RWPE1 (cell line): ENCODE measurements at regions not wholly inside any gene's neighbourhood (a gene's known extent, or its start where the extent isn't known, plus 50 kb on each side); places are given as distances from the start of the nearest gene placed in this dataset.

Experiments used
- CTCF ChIA-PET: fragments of 350-600 bp; sonication (Branson Sonifier 250); formaldehyde crosslinking; extraction: SDS; loops from one replicate; lab custom pipeline; 2021; lab: Yijun Ruan, JAX
- POLR2A ChIA-PET: fragments of 400-600 bp; formaldehyde crosslinking; extraction: SDS; loops from one replicate; lab custom pipeline; 2020; ENCODE audit warnings: antibody characterized with exemption; ENCODE audit not compliant: low non-redundant PET; lab: Yijun Ruan, JAX
- DNase-seq: peaks from one replicate; pipeline ENCODE4 v3.0.0; 2012; ENCODE audit warnings: low spot score
- H3K27ac ChIP-seq: fragments of 450-650 bp; 2 replicates; pipeline ENCODE4 v1.5.1; 2017
- TF ChIP-seq, protein P1 (sequence below): fragments of 450-650 bp; conservative IDR thresholded peaks from 2 replicates; pipeline ENCODE4 v1.5.1; 2017; ENCODE audit warnings: low read depth, mild to moderate bottlenecking

- CTCF ChIA-PET = interaction anchor here (1.0 kb wide), 2 partner anchors 8 to 9 kb away, joined by 3 read pairs; no protein-coding TSS in a partner anchor
- DNase-seq = no peak
- no peak overlapping the region for H3K27ac ChIP-seq
- TF ChIP-seq, protein P1, sequence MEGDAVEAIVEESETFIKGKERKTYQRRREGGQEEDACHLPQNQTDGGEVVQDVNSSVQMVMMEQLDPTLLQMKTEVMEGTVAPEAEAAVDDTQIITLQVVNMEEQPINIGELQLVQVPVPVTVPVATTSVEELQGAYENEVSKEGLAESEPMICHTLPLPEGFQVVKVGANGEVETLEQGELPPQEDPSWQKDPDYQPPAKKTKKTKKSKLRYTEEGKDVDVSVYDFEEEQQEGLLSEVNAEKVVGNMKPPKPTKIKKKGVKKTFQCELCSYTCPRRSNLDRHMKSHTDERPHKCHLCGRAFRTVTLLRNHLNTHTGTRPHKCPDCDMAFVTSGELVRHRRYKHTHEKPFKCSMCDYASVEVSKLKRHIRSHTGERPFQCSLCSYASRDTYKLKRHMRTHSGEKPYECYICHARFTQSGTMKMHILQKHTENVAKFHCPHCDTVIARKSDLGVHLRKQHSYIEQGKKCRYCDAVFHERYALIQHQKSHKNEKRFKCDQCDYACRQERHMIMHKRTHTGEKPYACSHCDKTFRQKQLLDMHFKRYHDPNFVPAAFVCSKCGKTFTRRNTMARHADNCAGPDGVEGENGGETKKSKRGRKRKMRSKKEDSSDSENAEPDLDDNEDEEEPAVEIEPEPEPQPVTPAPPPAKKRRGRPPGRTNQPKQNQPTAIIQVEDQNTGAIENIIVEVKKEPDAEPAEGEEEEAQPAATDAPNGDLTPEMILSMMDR = no peak
- POLR2A ChIA-PET = no interaction called here
Measured at GRCh38 chr4:186481998-186482790, 73.2 kb downstream of the MTNR1A start.

DNA sequence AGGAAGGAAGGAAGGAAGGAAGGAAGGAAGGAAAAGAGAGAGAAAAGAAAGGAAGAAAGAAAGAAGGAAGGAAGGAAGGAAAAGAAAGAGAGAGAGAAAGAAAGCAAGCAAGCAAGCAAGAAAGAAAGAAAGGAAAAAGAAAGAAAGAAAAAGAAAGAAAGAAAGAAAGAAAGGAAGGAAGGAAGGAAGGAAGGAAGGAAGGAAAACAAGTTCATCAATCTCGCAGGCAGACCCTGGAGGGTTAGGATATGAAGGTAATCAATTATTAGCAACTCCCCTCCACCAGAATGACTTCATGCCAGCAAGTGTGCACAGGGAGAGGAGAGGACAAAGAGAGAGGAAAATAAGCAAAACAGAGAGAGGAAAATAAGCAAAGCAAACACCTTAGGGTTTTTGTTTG, 80.2 kb downstream of the MTNR1A start:
- POLR2A ChIA-PET = no interaction called here
- no peak overlapping the region for H3K27ac ChIP-seq
- TF ChIP-seq, protein P1 = no peak
- DNase-seq = no peak
- CTCF ChIA-PET = no interaction called here

- no peak for DNase-seq
- TF ChIP-seq, protein P1 = no peak
- no peak overlapping the region for H3K27ac ChIP-seq
- POLR2A ChIA-PET = no interaction called here
- CTCF ChIA-PET = interaction anchor here (0.6 to 1.2 kb wide), 3 partner anchors 33 to 113 kb away, joined by 3 to 7 read pairs (median 4); no protein-coding TSS in a partner anchor
Measured at GRCh38 chr4:186473933-186474332, 81.4 kb downstream of the MTNR1A start.

- peak; percentile 39 for DNase-seq
- TF ChIP-seq, protein P1 = peak; percentile 71
- no peak overlapping the region for H3K27ac ChIP-seq
- POLR2A ChIA-PET = no interaction called here
- CTCF ChIA-PET = interaction anchor here (0.7 to 1.2 kb wide), 5 partner anchors 8 to 114 kb away, joined by 3 to 7 read pairs (median 3); no protein-coding TSS in a partner anchor
Measured at GRCh38 chr4:186472948-186473347, 82.4 kb downstream of the MTNR1A start.

DNA sequence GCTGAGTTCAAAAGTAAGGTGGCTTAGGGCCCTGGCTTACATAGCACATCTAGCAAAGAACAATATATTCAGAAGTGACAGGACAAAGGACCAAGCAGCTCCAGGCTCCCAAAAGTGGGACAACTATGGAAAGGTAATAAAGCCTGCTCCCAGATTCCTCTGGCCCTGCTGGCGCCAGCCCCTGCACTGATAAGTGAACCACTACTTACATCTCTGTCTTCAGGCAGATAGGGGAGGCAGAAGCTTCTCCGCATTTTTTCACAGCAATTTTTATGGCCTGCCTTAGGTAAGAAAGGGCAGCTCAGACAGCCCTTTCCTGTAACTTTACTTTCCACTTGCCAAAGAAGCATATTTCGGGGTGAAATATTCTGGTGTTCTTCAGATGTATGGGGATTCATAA, 83.9 kb downstream of the MTNR1A start:
- TF ChIP-seq, protein P1 = no peak
- ChIA-PET CTCF (interaction anchor here (0.6 kb wide), 1 partner anchor 181 kb away, joined by 3 read pairs; no protein-coding TSS in a partner anchor), POLR2A (no interaction called here)
- H3K27ac ChIP-seq = no peak overlapping the region
- DNase-seq = no peak

GRCh38 chr4:186458050-186458449, 97.3 kb downstream of the MTNR1A start:
- TF ChIP-seq, protein P1 = no peak
- no peak for DNase-seq
- ChIA-PET POLR2A (no interaction called here), CTCF (no interaction called here)
- H3K27ac ChIP-seq = no peak overlapping the region
